Stimulated activated CD8-positive, alpha-beta memory T cell treated with anti-CD3 and anti-CD28 coated beads, Interleukin-12 subunit alpha, Interleukin-12 subunit beta, amount 100 ng/mL, for 1 hour (primary cell): ENCODE measurements at regions not wholly inside any gene's neighbourhood (a gene's known extent, or its start where the extent isn't known, plus 50 kb on each side); places are given as distances from the start of the nearest gene placed in this dataset.
"Not testable (repeated sequence)": the region's sequence is repeated elsewhere in the genome, so short reads cannot be mapped to it uniquely, and the experiment has no call there.

Experiments
- DNase-seq: peaks from one replicate; pipeline ENCODE4 v3.0.0-alpha.2; 2020; ENCODE audit warnings: low read depth

GRCh38 chr14:34090451-34090850 is 139.6 kb upstream of the EGLN3 start:
- no peak for DNase-seq

- DNase-seq, result no peak
These were observed 138.0 kb upstream of the EGLN3 start for GRCh38 chr14:34088914-34089313.

- no peak for DNase-seq
These were observed 136.7 kb upstream of the EGLN3 start for GRCh38 chr14:34087571-34087970.

GRCh38 chr14:34086223-34086757 is 135.4 kb upstream of the EGLN3 start:
- DNase-seq, result no peak

- no peak for DNase-seq
These were observed 134.8 kb upstream of the EGLN3 start for GRCh38 chr14:34085695-34086094.

GRCh38 chr14:34081576-34082136 is 130.8 kb upstream of the EGLN3 start:
- DNase-seq, result no peak

GRCh38 chr14:34081101-34081575 is 130.3 kb upstream of the EGLN3 start:
- no peak for DNase-seq

- DNase-seq, result not testable (repeated sequence)
These were observed 128.8 kb upstream of the EGLN3 start for GRCh38 chr14:34079643-34080042.

GRCh38 chr14:34078117-34078743 is 127.4 kb upstream of the EGLN3 start:
- no peak for DNase-seq

GRCh38 chr14:34075826-34076225 is 125.0 kb upstream of the EGLN3 start:
- DNase-seq, result no peak

GRCh38 chr14:34075042-34075744 is 124.3 kb upstream of the EGLN3 start:
- DNase-seq, result no peak

GRCh38 chr14:34072921-34073320 is 122.0 kb upstream of the EGLN3 start:
- DNase-seq, result no peak

GRCh38 chr14:34072401-34072800 is 121.5 kb upstream of the EGLN3 start:
- DNase-seq, result no peak

- DNase-seq, result no peak
These were observed 120.1 kb upstream of the EGLN3 start for GRCh38 chr14:34070917-34071407.

GRCh38 chr14:34069854-34070582 is 119.1 kb upstream of the EGLN3 start:
- DNase-seq, result no peak

GRCh38 chr14:34067587-34067986 is 116.7 kb upstream of the EGLN3 start:
- no peak for DNase-seq

GRCh38 chr14:34065690-34066391 is 115.0 kb upstream of the EGLN3 start:
- no peak for DNase-seq

GRCh38 chr14:34065236-34065635 is 114.4 kb upstream of the EGLN3 start:
- no peak for DNase-seq

GRCh38 chr14:34064349-34064748 is 113.5 kb upstream of the EGLN3 start:
- no peak for DNase-seq

- DNase-seq, result no peak
These were observed 112.7 kb upstream of the EGLN3 start for GRCh38 chr14:34063470-34064164.

GRCh38 chr14:34063042-34063441 is 112.2 kb upstream of the EGLN3 start:
- no peak for DNase-seq
